Stomach (tissue), 8 donors: ENCODE measurements at regions not wholly inside any gene's neighbourhood (a gene's known extent, or its start where the extent isn't known, plus 50 kb on each side); places are given as distances from the start of the nearest gene placed in this dataset.
"Not testable (repeated sequence)": the region's sequence is repeated elsewhere in the genome, so short reads cannot be mapped to it uniquely, and the experiment has no call there.

Source experiments
- DNase-seq, 2 donors: peaks; one replicate each; pipeline versions ENCODE4 v3.0.0 to v3.0.0-alpha.2; 2013 to 2019
- H3K27ac ChIP-seq, 5 donors: fragments of 200-600 bp in 4 of 5; sonication (generic) in 4 of 5; one replicate each; pipeline ENCODE4 v1.5.1; 2013 to 2019; ENCODE audit warnings: mild to moderate bottlenecking in 1 of 5, moderate library complexity in 1 of 5
- H3K27me3 ChIP-seq, 3 donors: fragments of 200-600 bp; sonication (generic); one replicate each; pipeline ENCODE4 v1.5.1; 2017 to 2019; ENCODE audit warnings: mixed run types in 1 of 3
- H3K36me3 ChIP-seq, 4 donors: fragments of 200-600 bp; sonication (generic); 1 replicate in 3 of 4; 2 replicates in 1 of 4; pipeline ENCODE4 v1.5.1; 2016 to 2019
- H3K4me1 ChIP-seq, 4 donors: fragments of 200-600 bp; sonication (generic); one replicate each; pipeline ENCODE4 v1.5.1; 2016 to 2019
- H3K4me3 ChIP-seq, 4 donors: fragments of 200-600 bp; sonication (generic) in 3 of 4; one replicate each; pipeline ENCODE4 v1.5.1; 2016 to 2019; ENCODE audit warnings: mild to moderate bottlenecking in 1 of 4
- H3K9me3 ChIP-seq, 4 donors: fragments of 200-600 bp; sonication (generic); one replicate each; pipeline ENCODE4 v1.5.1; 2016 to 2019
- EP300 ChIP-seq: sonication (generic); formaldehyde crosslinking; IDR thresholded peaks from one replicate; pipeline ENCODE4 v1.6.1; 2017; ENCODE audit warnings: antibody characterized with exemption
- POLR2A ChIP-seq, 4 donors: fragments of 450-650 bp; IDR thresholded peaks; one replicate each; pipeline ENCODE4 v1.6.1; 2016; ENCODE audit warnings: antibody characterized with exemption in 4 of 4, control low read depth in 2 of 4, mild to moderate bottlenecking in 1 of 4, moderate library complexity in 1 of 4
- POLR2AphosphoS5 ChIP-seq, 3 donors: sonication (generic); formaldehyde crosslinking; IDR thresholded peaks; one replicate each; pipeline ENCODE4 v1.6.1; 2016; ENCODE audit warnings: antibody characterized with exemption in 3 of 3
- WGBS, 5 donors: extraction: QIAGEN DNeasy Blood & Tissue Kit in 3 of 5; methylation state at CpG; one replicate each; pipeline versions ENCODE4 v1.1.5 to v1.1.7; 2013 to 2018; 5-methylcytosine and 5-hydroxymethylcytosine counted together
- intact Hi-C: fragments of 100-400 bp; cut with DNase I; formaldehyde crosslinking; loops from one replicate; pipeline ENCODE4 v1.15.1; 2023; ENCODE audit warnings: low total_unique reads
- TF ChIP-seq, protein P1 (sequence below), 7 experiments: fragments of 450-650 bp in 4 of 7; fragments of 200-600 bp in 3 of 7; sonication (generic) in 3 of 7; IDR thresholded peaks; one replicate each; pipeline ENCODE4 v1.5.1; 2016 to 2019; ENCODE audit warnings: antibody characterized with exemption in 7 of 7, control low read depth in 2 of 7, mild to moderate bottlenecking in 1 of 7
- donor health status: healthy with polysubstance abuse.
- donor health status: Bipolar disorder and iron deficiency.
- donor health status: healthy.

DNA sequence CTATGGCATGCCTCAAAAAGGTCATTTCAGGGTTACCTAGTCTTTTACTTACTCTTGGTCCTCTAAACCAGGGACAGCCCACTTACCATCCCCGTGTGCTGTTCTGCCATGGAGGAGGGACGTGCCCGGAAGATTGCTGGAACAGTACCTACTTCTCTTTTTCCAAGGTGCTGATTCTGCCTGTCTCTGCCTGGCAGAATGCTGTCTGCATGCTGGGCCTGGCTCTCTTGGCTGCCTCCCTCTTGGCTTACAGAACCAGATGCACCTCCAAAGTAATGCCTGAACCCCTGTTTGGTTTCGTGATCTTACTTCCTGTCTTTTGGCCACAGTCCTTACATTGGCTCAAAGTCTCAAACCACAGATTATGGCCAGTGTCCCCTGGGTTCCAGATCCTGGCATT is 120.7 kb upstream of the NT5E start:
- peaks cover 0 to 4% (median 0%) of the 10 kb centered on the region in 3 donors for H3K27me3 ChIP-seq
- no peak overlapping the region for H3K27ac ChIP-seq
- DNase-seq: no peak
- 69 to 84% (median 83%) methylated on average over 4 of the region's 4 CpGs for WGBS, 5 donors
- no peaks in the 10 kb centered on the region for H3K9me3 ChIP-seq
- H3K4me1 ChIP-seq: no peaks in the 10 kb centered on the region
- H3K36me3 ChIP-seq: no peaks in the 10 kb centered on the region
- no peak for TF ChIP-seq POLR2A (IDR thresholded peaks at IDR 0.05)
- no peak for TF ChIP-seq POLR2AphosphoS5 (IDR thresholded peaks at IDR 0.05)
- TF ChIP-seq EP300: no peak
- TF ChIP-seq, protein P1, sequence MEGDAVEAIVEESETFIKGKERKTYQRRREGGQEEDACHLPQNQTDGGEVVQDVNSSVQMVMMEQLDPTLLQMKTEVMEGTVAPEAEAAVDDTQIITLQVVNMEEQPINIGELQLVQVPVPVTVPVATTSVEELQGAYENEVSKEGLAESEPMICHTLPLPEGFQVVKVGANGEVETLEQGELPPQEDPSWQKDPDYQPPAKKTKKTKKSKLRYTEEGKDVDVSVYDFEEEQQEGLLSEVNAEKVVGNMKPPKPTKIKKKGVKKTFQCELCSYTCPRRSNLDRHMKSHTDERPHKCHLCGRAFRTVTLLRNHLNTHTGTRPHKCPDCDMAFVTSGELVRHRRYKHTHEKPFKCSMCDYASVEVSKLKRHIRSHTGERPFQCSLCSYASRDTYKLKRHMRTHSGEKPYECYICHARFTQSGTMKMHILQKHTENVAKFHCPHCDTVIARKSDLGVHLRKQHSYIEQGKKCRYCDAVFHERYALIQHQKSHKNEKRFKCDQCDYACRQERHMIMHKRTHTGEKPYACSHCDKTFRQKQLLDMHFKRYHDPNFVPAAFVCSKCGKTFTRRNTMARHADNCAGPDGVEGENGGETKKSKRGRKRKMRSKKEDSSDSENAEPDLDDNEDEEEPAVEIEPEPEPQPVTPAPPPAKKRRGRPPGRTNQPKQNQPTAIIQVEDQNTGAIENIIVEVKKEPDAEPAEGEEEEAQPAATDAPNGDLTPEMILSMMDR (IDR thresholded peaks at IDR 0.05): no peak
- intact Hi-C loops: no loop called here
- no peak overlapping the region for H3K4me3 ChIP-seq

DNA sequence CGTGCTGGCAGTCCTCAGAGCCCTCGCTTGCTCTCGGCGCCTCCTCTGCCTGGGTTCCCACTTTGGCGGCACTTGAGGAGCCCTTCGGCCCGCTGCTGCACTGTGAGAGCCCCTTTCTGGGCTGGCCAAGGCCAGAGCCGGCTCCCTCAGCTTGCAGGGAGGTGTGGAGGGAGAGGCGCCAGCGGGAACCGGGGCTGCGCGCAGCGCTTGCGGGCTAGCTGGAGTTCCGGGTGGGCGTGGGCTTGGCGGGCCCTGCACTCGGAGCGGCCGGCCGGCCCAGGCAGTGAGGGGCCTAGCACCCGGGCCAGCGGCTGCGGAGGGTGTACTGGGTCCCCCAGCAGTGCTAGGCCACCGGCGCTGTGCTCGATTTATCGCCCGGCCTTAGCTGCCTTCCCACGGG is 124.1 kb upstream of the NT5E start:
- H3K36me3 ChIP-seq, H3K9me3 ChIP-seq, DNase-seq, H3K4me1 ChIP-seq, H3K4me3 ChIP-seq, H3K27me3 ChIP-seq, intact Hi-C loops, H3K27ac ChIP-seq: not testable (repeated sequence)
- WGBS, 5 donors: 91 to 97% (median 94%) methylated on average over 11 to 31 of the region's 31 CpGs

- intact Hi-C loops: no loop called here
- H3K36me3 ChIP-seq: no peaks in the 10 kb centered on the region
- no peaks in the 10 kb centered on the region for H3K27me3 ChIP-seq
- TF ChIP-seq, protein P1 (IDR thresholded peaks at IDR 0.05): peak in 5 of 7 experiments; percentile 27 to 70 (median 45)
- TF ChIP-seq POLR2AphosphoS5 (IDR thresholded peaks at IDR 0.05): no peak
- no peak overlapping the region for H3K4me3 ChIP-seq
- peak; percentile 72 to 87 for DNase-seq
- no peaks in the 10 kb centered on the region for H3K4me1 ChIP-seq
- WGBS, 5 donors: 34 to 44% (median 37%) methylated on average over 9 of the region's 9 CpGs
- H3K9me3 ChIP-seq: peaks cover 0 to 1% (median under 1%) of the 10 kb centered on the region in 4 donors
- H3K27ac ChIP-seq: no peak overlapping the region
Observed at GRCh38 chr6:85323435-85324040, 126.3 kb upstream of the NT5E start.

GRCh38 chr6:85322446-85323105 is 127.3 kb upstream of the NT5E start:
- Histone ChIP-seq H3K36me3 (no peaks in the 10 kb centered on the region), H3K27me3 (no peaks in the 10 kb centered on the region), H3K27ac (no peak overlapping the region), H3K9me3 (peaks cover 0 to 11% (median 10%) of the 10 kb centered on the region in 4 donors), H3K4me3 (no peak overlapping the region), H3K4me1 (no peaks in the 10 kb centered on the region)
- TF ChIP-seq, protein P1 (IDR thresholded peaks at IDR 0.05): no peak
- TF ChIP-seq POLR2A (IDR thresholded peaks at IDR 0.05) (no peak), EP300 (no peak), POLR2AphosphoS5 (IDR thresholded peaks at IDR 0.05) (no peak)
- intact Hi-C loops: no loop called here
- DNase-seq: no peak
- WGBS, 5 donors: 30 to 38% (median 35%) methylated on average over 2 of the region's 2 CpGs

- no peak overlapping the region for H3K27ac ChIP-seq
- peaks cover 0 to 17% (median 15%) of the 10 kb centered on the region in 4 donors for H3K9me3 ChIP-seq
- H3K4me3 ChIP-seq: no peak overlapping the region
- intact Hi-C loops: no loop called here
- 71 to 93% (median 86%) methylated on average over 2 of the region's 2 CpGs for WGBS, 5 donors
- TF ChIP-seq POLR2A (IDR thresholded peaks at IDR 0.05) (no peak), EP300 (no peak), POLR2AphosphoS5 (IDR thresholded peaks at IDR 0.05) (no peak)
- TF ChIP-seq, protein P1 (IDR thresholded peaks at IDR 0.05): no peak
- H3K36me3 ChIP-seq: no peaks in the 10 kb centered on the region
- H3K27me3 ChIP-seq: no peaks in the 10 kb centered on the region
- H3K4me1 ChIP-seq: no peaks in the 10 kb centered on the region
- DNase-seq: no peak
Observed at GRCh38 chr6:85321906-85322305, 128.0 kb upstream of the NT5E start.
